ENCODE measurements at regions not wholly inside any gene's neighbourhood (a gene's known extent, or its start where the extent isn't known, plus 50 kb on each side); places are given as distances from the start of the nearest gene placed in this dataset.
A peak's percentile ranks its signal among the peaks of the same experiment; 100 is the strongest.

- no peaks in the 10 kb centered on the region for H3K27me3 ChIP-seq
- WGBS (ENCODE audit: insufficient coverage, low coverage, low lambda C conversion rate, missing lambda C conversion rate), result 57% methylated on average over 1 of the region's 2 CpGs
- peaks cover 0 to 22% (median 6%) of the 10 kb centered on the region in 4 donors for H3K4me1 ChIP-seq
- TF ChIP-seq POLR2A (IDR thresholded peaks at IDR 0.05) (no peak), CTCF (IDR thresholded peaks at IDR 0.05) (no peak)
- H3K9me3 ChIP-seq, result no peaks in the 10 kb centered on the region
- H3K4me3 ChIP-seq, result no peak overlapping the region
- no peaks in the 10 kb centered on the region for H3K36me3 ChIP-seq
- ATAC-seq (peak in 2 of 4 donors; percentile 5 to 16), DNase-seq (no peak)
- H3K27ac ChIP-seq, result no peak overlapping the region
- intact Hi-C loops (cut with DNase I), result no loop called here
These were observed 1493.0 kb downstream of the AACS start for GRCh38 chr12:126558219-126558618.

GRCh38 chr12:126558810-126559209 lies 1493.6 kb downstream of the AACS start:
- intact Hi-C loops (cut with DNase I), result no loop called here
- TF ChIP-seq CTCF (IDR thresholded peaks at IDR 0.05) (no peak), POLR2A (IDR thresholded peaks at IDR 0.05) (no peak)
- H3K27me3 ChIP-seq, result no peaks in the 10 kb centered on the region
- H3K4me1 ChIP-seq, result peaks cover 0 to 22% (median 6%) of the 10 kb centered on the region in 4 donors
- no peaks in the 10 kb centered on the region for H3K9me3 ChIP-seq
- ATAC-seq (peak; percentile 72 to 90 (median 82)), DNase-seq (no peak)
- 17% methylated on average over 3 of the region's 3 CpGs for WGBS (ENCODE audit: insufficient coverage, low coverage, low lambda C conversion rate, missing lambda C conversion rate)
- no peak overlapping the region for H3K27ac ChIP-seq
- no peaks in the 10 kb centered on the region for H3K36me3 ChIP-seq
- no peak overlapping the region for H3K4me3 ChIP-seq

GRCh38 chr12:126567016-126567415 lies 1501.8 kb downstream of the AACS start:
- WGBS (ENCODE audit: insufficient coverage, low coverage, low lambda C conversion rate, missing lambda C conversion rate), result no CpG with 5 or more reads among the region's 18 CpGs
- intact Hi-C loops (cut with DNase I), result no loop called here
- DNase-seq (no peak), ATAC-seq (peak in 1 of 4 donors; percentile 19)
- TF ChIP-seq POLR2A (IDR thresholded peaks at IDR 0.05) (no peak), CTCF (IDR thresholded peaks at IDR 0.05) (no peak)
- Histone ChIP-seq H3K36me3 (no peaks in the 10 kb centered on the region), H3K4me3 (no peak overlapping the region), H3K27me3 (no peaks in the 10 kb centered on the region), H3K9me3 (no peaks in the 10 kb centered on the region), H3K4me1 (no peaks in the 10 kb centered on the region), H3K27ac (no peak overlapping the region)

GRCh38 chr12:126569706-126570105 lies 1504.5 kb downstream of the AACS start:
- TF ChIP-seq CTCF (IDR thresholded peaks at IDR 0.05), result no peak
- TF ChIP-seq POLR2A (IDR thresholded peaks at IDR 0.05), result no peak
- no peak for DNase-seq
- H3K27me3 ChIP-seq, result no peaks in the 10 kb centered on the region
- H3K4me3 ChIP-seq, result no peak overlapping the region
- ATAC-seq, result no peak
- no peaks in the 10 kb centered on the region for H3K9me3 ChIP-seq
- no peaks in the 10 kb centered on the region for H3K36me3 ChIP-seq
- 64% methylated on average over 5 of the region's 5 CpGs for WGBS (ENCODE audit: insufficient coverage, low coverage, low lambda C conversion rate, missing lambda C conversion rate)
- no peak overlapping the region for H3K27ac ChIP-seq
- intact Hi-C loops (cut with DNase I), result no loop called here
- no peaks in the 10 kb centered on the region for H3K4me1 ChIP-seq

- Histone ChIP-seq H3K4me3 (no peak overlapping the region), H3K9me3 (no peaks in the 10 kb centered on the region), H3K36me3 (no peaks in the 10 kb centered on the region), H3K27me3 (no peaks in the 10 kb centered on the region), H3K4me1 (no peaks in the 10 kb centered on the region), H3K27ac (no peak overlapping the region)
- DNase-seq, result no peak
- TF ChIP-seq POLR2A (IDR thresholded peaks at IDR 0.05), result no peak
- no peak for TF ChIP-seq CTCF (IDR thresholded peaks at IDR 0.05)
- WGBS (ENCODE audit: insufficient coverage, low coverage, low lambda C conversion rate, missing lambda C conversion rate), result 39% methylated on average over 3 of the region's 3 CpGs
- intact Hi-C loops (cut with DNase I), result no loop called here
- ATAC-seq, result no peak
These were observed 1505.3 kb downstream of the AACS start for GRCh38 chr12:126570566-126570965.
